Endodermal cell (in vitro differentiated cells): ENCODE measurements at regions not wholly inside any gene's neighbourhood (a gene's known extent, or its start where the extent isn't known, plus 50 kb on each side); places are given as distances from the start of the nearest gene placed in this dataset.
"Not testable (repeated sequence)": the region's sequence is repeated elsewhere in the genome, so short reads cannot be mapped to it uniquely, and the experiment has no call there.

Source experiments
- DNase-seq: peaks from one replicate; pipeline ENCODE4 v3.0.0-alpha.2; 2017
- H3K27ac ChIP-seq: 2 replicates; pipeline ENCODE4 v1.5.1; 2013; ENCODE audit warnings: mild to moderate bottlenecking, low read depth, low read length, moderate library complexity
- H3K27me3 ChIP-seq: 2 replicates; pipeline ENCODE4 v1.6.1; 2013; ENCODE audit warnings: mild to moderate bottlenecking, low read length, moderate library complexity; ENCODE audit not compliant: insufficient read depth, control insufficient read depth, poor library complexity, severe bottlenecking
- H3K36me3 ChIP-seq: 2 replicates; pipeline ENCODE4 v1.7.0; 2013; ENCODE audit warnings: mild to moderate bottlenecking, low read length, moderate library complexity; ENCODE audit not compliant: control insufficient read depth, insufficient read depth
- H3K4me1 ChIP-seq: one replicate; pipeline ENCODE4 v1.7.0; 2013; ENCODE audit warnings: low read length; ENCODE audit not compliant: control insufficient read depth, insufficient read depth
- H3K4me3 ChIP-seq: 2 replicates; pipeline ENCODE4 v1.5.1; 2013; ENCODE audit warnings: mild to moderate bottlenecking, low read length, moderate library complexity
- H3K9ac ChIP-seq: 2 replicates; pipeline ENCODE4 v1.6.1; 2013; ENCODE audit warnings: mild to moderate bottlenecking, low read length, moderate library complexity; ENCODE audit not compliant: poor library complexity, severe bottlenecking; ENCODE audit errors: extremely low read depth
- H3K9me3 ChIP-seq: 2 replicates; pipeline ENCODE4 v1.6.1; 2013; ENCODE audit warnings: mild to moderate bottlenecking, low read length, moderate library complexity; ENCODE audit not compliant: control insufficient read depth
- H3K27ac Mint-ChIP-seq: 2 replicates; pipeline ENCODE4 v1.8.0; 2020; ENCODE audit warnings: mixed read lengths
- H3K27me3 Mint-ChIP-seq: 2 replicates; pipeline ENCODE4 v1.8.0; 2021; ENCODE audit warnings: mild to moderate bottlenecking, mixed read lengths; ENCODE audit not compliant: insufficient read depth
- H3K36me3 Mint-ChIP-seq: 2 replicates; pipeline ENCODE4 v1.8.0; 2020; ENCODE audit warnings: low read depth, mixed read lengths
- H3K4me1 Mint-ChIP-seq: 2 replicates; pipeline ENCODE4 v1.8.0; 2020; ENCODE audit warnings: mixed read lengths
- H3K4me3 Mint-ChIP-seq: 2 replicates; pipeline ENCODE4 v1.8.0; 2020; ENCODE audit warnings: mild to moderate bottlenecking, moderate library complexity, mixed read lengths
- H3K9me3 Mint-ChIP-seq: 2 replicates; pipeline ENCODE4 v1.8.0; 2020; ENCODE audit warnings: mild to moderate bottlenecking, mixed read lengths
- CTCF ChIP-seq: fragments of 200-600 bp; sonication (generic); conservative IDR thresholded peaks from 2 replicates; pipeline ENCODE4 v1.5.0; 2021; ENCODE audit warnings: antibody characterized with exemption, mild to moderate bottlenecking
- WGBS, 2 experiments: methylation state at CpG; one replicate each; pipeline versions ENCODE4 v1.1.5 to v1.1.7; 2013; ENCODE audit warnings: missing lambda C conversion rate in 2 of 2, mixed read lengths in 1 of 2; ENCODE audit not compliant: insufficient coverage in 1 of 2, insufficient read length in 1 of 2; 5-methylcytosine and 5-hydroxymethylcytosine counted together

GRCh38 chr5:101783241-101784013 lies 512.7 kb downstream of the SLCO4C1 start:
- Histone ChIP-seq H3K36me3 (no peaks in the 10 kb centered on the region), H3K4me1 (no peaks in the 10 kb centered on the region), H3K9me3 (no peaks in the 10 kb centered on the region), H3K9ac (no peak overlapping the region), H3K4me3 (no peak overlapping the region), H3K27ac (no peak overlapping the region), H3K27me3 (no peaks in the 10 kb centered on the region)
- H3K4me3 Mint-ChIP-seq, result peak overlapping the region; percentile 31
- peaks cover 39% of the 10 kb centered on the region for H3K27me3 Mint-ChIP-seq
- no peaks in the 10 kb centered on the region for H3K36me3 Mint-ChIP-seq
- DNase-seq, result peak; percentile 64
- no peak for TF ChIP-seq CTCF
- H3K4me1 Mint-ChIP-seq, result peaks cover 12% of the 10 kb centered on the region
- H3K9me3 Mint-ChIP-seq, result no peaks in the 10 kb centered on the region
- no peak overlapping the region for H3K27ac Mint-ChIP-seq
- WGBS, 2 experiments, result 90 to 93% methylated on average over 20 to 26 of the region's 26 CpGs

- Histone ChIP-seq H3K4me1 (no peaks in the 10 kb centered on the region), H3K4me3 (no peak overlapping the region), H3K27ac (no peak overlapping the region), H3K36me3 (no peaks in the 10 kb centered on the region), H3K9ac (no peak overlapping the region), H3K9me3 (no peaks in the 10 kb centered on the region), H3K27me3 (no peaks in the 10 kb centered on the region)
- 62 to 82% methylated on average over 9 to 10 of the region's 10 CpGs for WGBS, 2 experiments
- Mint-ChIP-seq H3K36me3 (no peaks in the 10 kb centered on the region), H3K4me1 (peaks cover 10% of the 10 kb centered on the region), H3K4me3 (no peak overlapping the region), H3K9me3 (no peaks in the 10 kb centered on the region), H3K27ac (no peak overlapping the region), H3K27me3 (peaks cover 32% of the 10 kb centered on the region)
- no peak for DNase-seq
- no peak for TF ChIP-seq CTCF
Observed at GRCh38 chr5:101782352-101783103, 513.6 kb downstream of the SLCO4C1 start.

GRCh38 chr5:101751105-101751504 lies 545.0 kb downstream of the SLCO4C1 start:
- Mint-ChIP-seq H3K36me3 (no peaks in the 10 kb centered on the region), H3K27ac (no peak overlapping the region), H3K27me3 (no peaks in the 10 kb centered on the region), H3K9me3 (peaks cover 2% of the 10 kb centered on the region), H3K4me3 (no peak overlapping the region), H3K4me1 (peaks cover 3% of the 10 kb centered on the region)
- H3K4me1 ChIP-seq, result peaks cover 3% of the 10 kb centered on the region
- no peak for DNase-seq
- WGBS, 2 experiments, result 72% methylated on average over 2 of the region's 3 CpGs; no CpG with 5 or more reads in 1 of the 2 experiments
- no peak for TF ChIP-seq CTCF
- no peaks in the 10 kb centered on the region for H3K36me3 ChIP-seq
- H3K27ac ChIP-seq, result no peak overlapping the region
- no peak overlapping the region for H3K4me3 ChIP-seq
- H3K9me3 ChIP-seq, result no peaks in the 10 kb centered on the region
- H3K9ac ChIP-seq, result no peak overlapping the region
- no peaks in the 10 kb centered on the region for H3K27me3 ChIP-seq

- DNase-seq, H3K27me3 ChIP-seq, H3K4me1 Mint-ChIP-seq, H3K4me3 Mint-ChIP-seq, H3K27me3 Mint-ChIP-seq, H3K36me3 ChIP-seq, H3K4me3 ChIP-seq, H3K27ac ChIP-seq, H3K9me3 ChIP-seq, H3K36me3 Mint-ChIP-seq, H3K27ac Mint-ChIP-seq, H3K4me1 ChIP-seq, H3K9ac ChIP-seq: not testable (repeated sequence)
- peaks cover 14% of the 10 kb centered on the region for H3K9me3 Mint-ChIP-seq
Observed at GRCh38 chr5:101743000-101743399, 553.1 kb downstream of the SLCO4C1 start.
